Fibroblast of villous mesenchyme (primary cell): ENCODE measurements at regions not wholly inside any gene's neighbourhood (a gene's known extent, or its start where the extent isn't known, plus 50 kb on each side); places are given as distances from the start of the nearest gene placed in this dataset.
"Not testable (repeated sequence)": the region's sequence is repeated elsewhere in the genome, so short reads cannot be mapped to it uniquely, and the experiment has no call there.

Source experiments
- DNase-seq: peaks from one replicate; pipeline ENCODE4 v3.0.0-alpha.2; 2010; ENCODE audit warnings: low read depth
- H3K4me3 ChIP-seq: 2 replicates; pipeline ENCODE4 v1.5.1; 2011; ENCODE audit warnings: low read depth, mild to moderate bottlenecking, low read length
- TF ChIP-seq, protein P1 (sequence below): IDR thresholded peaks from 2 replicates; pipeline ENCODE4 v1.5.1; 2012; ENCODE audit warnings: low read depth, mild to moderate bottlenecking, low read length; ENCODE audit not compliant: insufficient read depth

DNA sequence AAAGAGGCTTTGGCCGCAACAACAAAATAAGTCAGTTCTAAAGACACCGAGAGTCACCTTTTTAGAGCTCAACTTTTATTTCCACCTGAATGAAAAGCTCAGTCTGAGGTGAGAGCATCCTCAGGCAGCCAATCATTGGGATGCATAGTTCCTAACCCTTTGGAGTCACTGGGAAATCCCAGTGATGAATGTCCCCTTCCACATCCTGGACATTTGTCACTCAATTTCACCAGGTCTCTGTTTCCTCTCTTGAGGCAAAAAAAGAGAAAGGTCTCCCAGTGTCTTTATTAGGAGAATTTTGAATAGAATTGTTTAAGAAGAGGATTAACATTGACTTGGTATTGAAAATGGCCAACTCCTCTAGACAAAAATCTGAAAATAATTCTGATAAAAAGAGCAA, 137.5 kb upstream of the SPRED1 start:
- TF ChIP-seq, protein P1, sequence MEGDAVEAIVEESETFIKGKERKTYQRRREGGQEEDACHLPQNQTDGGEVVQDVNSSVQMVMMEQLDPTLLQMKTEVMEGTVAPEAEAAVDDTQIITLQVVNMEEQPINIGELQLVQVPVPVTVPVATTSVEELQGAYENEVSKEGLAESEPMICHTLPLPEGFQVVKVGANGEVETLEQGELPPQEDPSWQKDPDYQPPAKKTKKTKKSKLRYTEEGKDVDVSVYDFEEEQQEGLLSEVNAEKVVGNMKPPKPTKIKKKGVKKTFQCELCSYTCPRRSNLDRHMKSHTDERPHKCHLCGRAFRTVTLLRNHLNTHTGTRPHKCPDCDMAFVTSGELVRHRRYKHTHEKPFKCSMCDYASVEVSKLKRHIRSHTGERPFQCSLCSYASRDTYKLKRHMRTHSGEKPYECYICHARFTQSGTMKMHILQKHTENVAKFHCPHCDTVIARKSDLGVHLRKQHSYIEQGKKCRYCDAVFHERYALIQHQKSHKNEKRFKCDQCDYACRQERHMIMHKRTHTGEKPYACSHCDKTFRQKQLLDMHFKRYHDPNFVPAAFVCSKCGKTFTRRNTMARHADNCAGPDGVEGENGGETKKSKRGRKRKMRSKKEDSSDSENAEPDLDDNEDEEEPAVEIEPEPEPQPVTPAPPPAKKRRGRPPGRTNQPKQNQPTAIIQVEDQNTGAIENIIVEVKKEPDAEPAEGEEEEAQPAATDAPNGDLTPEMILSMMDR, result no peak
- no peak for DNase-seq
- H3K4me3 ChIP-seq, result no peak overlapping the region

DNA sequence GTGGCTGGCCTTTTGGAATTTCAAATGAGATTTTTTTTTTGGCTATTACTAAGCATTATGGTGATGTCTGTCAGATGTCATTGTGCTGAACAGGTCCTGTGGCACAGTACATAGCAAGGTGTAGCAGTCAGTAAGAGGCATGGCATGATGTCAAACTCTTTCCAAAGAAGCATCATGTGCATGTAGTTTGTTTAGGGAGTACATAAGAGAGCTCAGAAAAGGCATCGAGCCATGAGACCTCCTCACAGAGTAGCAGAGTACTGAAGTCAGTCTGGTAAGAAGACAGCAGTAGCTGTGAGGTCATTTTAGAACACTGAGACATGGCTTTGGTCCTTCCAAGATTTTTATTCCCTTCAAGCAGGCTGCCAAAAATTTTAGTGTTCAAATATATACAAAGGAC, 134.9 kb upstream of the SPRED1 start:
- no peak overlapping the region for H3K4me3 ChIP-seq
- TF ChIP-seq, protein P1, result no peak
- no peak for DNase-seq

DNA sequence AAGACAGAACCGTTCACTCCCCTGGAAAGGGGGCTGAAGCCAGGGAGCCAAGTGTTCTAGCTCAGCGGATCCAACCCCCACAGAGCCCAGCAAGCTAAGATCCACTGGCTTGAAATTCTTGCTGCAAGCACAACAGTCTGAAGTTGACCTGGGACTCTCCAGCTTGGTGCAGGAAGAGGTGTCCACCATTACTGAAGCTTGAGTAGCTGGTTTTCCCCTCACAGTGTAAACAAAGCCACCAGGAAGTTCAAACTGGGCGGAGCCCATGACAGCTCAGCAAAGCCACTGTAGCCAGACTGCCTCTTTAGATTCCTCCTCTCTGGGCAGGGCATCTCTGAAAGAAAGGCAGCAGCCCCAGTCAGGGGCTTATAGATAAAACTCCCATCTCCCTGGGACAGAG, 132.8 kb upstream of the SPRED1 start:
- not testable (repeated sequence) for DNase-seq, H3K4me3 ChIP-seq

DNA sequence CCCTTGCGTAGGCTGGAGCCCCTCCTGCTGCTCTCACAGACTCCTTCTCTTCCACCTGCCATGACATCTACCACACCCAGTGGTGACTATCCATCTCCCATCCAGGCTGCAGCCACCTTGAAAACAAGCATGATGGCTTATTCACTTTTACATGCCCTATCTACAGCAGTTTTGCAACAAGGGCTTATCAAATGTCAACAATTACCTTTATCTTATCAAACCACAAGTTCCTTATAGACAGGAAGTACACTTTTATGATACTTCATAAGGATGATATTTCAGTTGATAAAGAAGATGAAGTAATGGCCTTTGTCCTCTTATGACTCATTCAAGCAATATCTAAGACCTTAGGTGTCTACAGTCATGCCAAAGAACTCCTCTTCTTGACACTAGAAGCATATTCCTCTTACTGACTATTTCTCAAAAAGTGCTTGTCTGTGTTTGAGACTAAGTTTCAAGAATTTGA, 125.3 kb upstream of the SPRED1 start:
- TF ChIP-seq, protein P1, result no peak
- peak; percentile 75 for DNase-seq
- H3K4me3 ChIP-seq, result no peak overlapping the region

DNA sequence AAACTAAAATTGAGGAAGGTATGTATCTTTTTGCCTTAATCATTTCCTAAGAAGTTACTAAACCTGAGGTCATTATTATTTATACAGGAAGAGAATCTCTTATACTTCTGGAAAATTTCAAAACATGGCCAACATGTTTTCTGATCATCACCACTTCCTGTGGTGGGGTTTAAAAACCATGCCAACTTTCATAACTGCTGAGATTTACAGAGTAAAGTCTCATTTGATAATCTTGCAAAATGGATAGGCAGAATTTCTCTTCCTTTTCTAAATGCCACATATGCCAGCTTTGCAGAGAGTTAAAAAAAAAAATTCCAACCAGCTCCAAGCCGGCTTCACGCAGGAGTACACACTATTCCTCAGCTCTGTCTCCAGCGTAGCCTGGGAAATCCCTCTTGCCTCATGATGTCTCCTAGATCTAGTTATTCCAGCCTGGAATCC, 124.3 kb upstream of the SPRED1 start:
- no peak overlapping the region for H3K4me3 ChIP-seq
- DNase-seq, result peak; percentile 67
- TF ChIP-seq, protein P1, result no peak

DNA sequence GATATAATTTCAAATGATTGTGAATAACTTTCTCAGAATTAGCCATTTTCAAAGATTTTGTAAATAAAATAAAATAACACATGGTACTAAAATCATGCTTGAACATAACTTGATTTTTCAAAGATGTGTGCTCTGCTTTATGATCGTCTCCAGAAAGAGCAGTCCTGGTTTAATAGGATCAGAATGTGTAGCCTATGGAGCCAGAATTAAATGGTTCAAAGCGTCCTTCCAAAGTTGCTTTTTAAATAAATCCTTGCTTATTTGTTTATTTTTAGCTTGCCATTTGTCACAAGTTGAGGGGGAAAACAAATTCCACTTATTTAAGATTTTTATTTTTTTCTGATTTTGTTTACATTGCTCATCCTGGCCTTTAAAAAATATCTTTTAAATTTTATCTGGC, 123.7 kb upstream of the SPRED1 start:
- TF ChIP-seq, protein P1, result no peak
- no peak overlapping the region for H3K4me3 ChIP-seq
- no peak for DNase-seq

DNA sequence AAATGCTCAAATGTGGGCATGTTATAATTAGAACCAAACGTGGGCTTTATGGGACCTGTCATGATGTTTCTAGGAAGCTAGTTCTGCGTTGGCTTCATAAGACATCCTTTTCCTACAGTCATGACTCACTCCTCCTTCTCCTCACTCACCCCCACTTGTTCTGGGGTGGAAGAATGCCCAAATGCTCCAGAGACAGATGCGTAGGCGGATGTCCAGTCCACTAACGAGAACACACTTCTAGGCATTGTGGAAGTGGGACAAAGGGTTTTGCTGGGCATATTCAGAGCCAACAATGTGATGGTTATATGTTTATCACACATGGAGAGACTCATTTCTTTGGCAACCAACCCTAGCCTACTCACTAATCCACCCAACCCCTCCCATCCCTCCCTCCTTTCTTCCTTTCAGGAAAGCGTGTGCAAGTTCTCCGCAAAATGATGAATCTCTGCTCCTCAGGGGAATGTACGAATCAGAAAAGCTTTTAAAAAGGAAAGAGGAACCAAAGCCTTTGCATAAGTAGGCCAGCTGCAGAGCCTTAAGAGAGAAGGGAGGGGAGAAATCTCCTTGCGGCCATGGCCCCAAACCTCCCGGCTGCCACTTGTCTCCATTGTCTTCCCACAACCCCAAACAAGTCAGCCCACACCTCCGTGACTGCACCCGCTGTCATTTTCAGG, 123.0 kb upstream of the SPRED1 start:
- TF ChIP-seq, protein P1, result no peak
- DNase-seq, result peak; percentile 96
- peak overlapping the region; percentile 45 for H3K4me3 ChIP-seq
